OCI-LY7 (cell line): ENCODE measurements at regions not wholly inside any gene's neighbourhood (a gene's known extent, or its start where the extent isn't known, plus 50 kb on each side); places are given as distances from the start of the nearest gene placed in this dataset.

ENCODE experiments used
- EZH2phosphoT487 ChIP-seq: fragments of 200-600 bp; sonication (generic); IDR thresholded peaks from 2 replicates; pipeline ENCODE4 v1.6.1; 2018; ENCODE audit warnings: low read depth, borderline replicate concordance, mild to moderate bottlenecking, mixed run types, antibody characterized with exemption, low read length, moderate library complexity, mixed read lengths
- TF ChIP-seq, protein P1 (sequence below): fragments of 200-600 bp; sonication (generic); conservative IDR thresholded peaks from 2 replicates; pipeline ENCODE4 v1.5.1; 2014; ENCODE audit warnings: mild to moderate bottlenecking, antibody characterized with exemption, low read length, moderate library complexity, mixed read lengths

DNA sequence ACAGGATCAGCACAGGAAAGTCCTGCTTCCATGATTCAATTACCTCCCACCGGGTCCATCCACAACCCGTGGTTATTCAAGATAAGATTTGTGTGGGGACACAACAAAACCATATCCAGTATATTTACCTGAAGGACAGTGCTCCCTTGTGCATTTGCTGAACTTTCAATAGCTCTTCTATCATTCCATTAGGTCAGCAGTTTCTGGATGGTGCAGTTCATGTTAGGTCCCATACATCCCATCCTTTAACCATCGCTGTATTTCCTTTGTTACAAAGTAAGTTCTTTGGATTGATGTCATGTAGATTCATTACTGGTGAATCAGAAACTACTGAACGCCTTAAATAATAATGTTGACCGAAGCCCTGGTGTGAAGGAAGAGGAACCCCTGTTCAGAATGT, 775.9 kb downstream of the TRIML1 start:
- TF ChIP-seq, protein P1, sequence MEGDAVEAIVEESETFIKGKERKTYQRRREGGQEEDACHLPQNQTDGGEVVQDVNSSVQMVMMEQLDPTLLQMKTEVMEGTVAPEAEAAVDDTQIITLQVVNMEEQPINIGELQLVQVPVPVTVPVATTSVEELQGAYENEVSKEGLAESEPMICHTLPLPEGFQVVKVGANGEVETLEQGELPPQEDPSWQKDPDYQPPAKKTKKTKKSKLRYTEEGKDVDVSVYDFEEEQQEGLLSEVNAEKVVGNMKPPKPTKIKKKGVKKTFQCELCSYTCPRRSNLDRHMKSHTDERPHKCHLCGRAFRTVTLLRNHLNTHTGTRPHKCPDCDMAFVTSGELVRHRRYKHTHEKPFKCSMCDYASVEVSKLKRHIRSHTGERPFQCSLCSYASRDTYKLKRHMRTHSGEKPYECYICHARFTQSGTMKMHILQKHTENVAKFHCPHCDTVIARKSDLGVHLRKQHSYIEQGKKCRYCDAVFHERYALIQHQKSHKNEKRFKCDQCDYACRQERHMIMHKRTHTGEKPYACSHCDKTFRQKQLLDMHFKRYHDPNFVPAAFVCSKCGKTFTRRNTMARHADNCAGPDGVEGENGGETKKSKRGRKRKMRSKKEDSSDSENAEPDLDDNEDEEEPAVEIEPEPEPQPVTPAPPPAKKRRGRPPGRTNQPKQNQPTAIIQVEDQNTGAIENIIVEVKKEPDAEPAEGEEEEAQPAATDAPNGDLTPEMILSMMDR = no peak
- no peak for TF ChIP-seq EZH2phosphoT487
